KMS-11 (cell line): ENCODE measurements at regions not wholly inside any gene's neighbourhood (a gene's known extent, or its start where the extent isn't known, plus 50 kb on each side); places are given as distances from the start of the nearest gene placed in this dataset.

ENCODE experiments used
- H2AFZ ChIP-seq: fragments of 200-600 bp; sonication (generic); 2 replicates; pipeline ENCODE4 v1.6.1; 2016; ENCODE audit warnings: antibody characterized with exemption, mixed run types, low read depth
- H3K27ac ChIP-seq: fragments of 200-600 bp; sonication (generic); 2 replicates; pipeline ENCODE4 v1.6.1; 2016; ENCODE audit warnings: mild to moderate bottlenecking, mixed run types
- H3K27me3 ChIP-seq: fragments of 200-600 bp; sonication (generic); 2 replicates; pipeline ENCODE4 v1.6.1; 2017; ENCODE audit warnings: mild to moderate bottlenecking, low read depth, mixed run types, moderate library complexity; ENCODE audit not compliant: insufficient read depth
- H3K36me3 ChIP-seq: fragments of 200-600 bp; sonication (generic); 2 replicates; pipeline ENCODE4 v1.6.1; 2017; ENCODE audit warnings: mild to moderate bottlenecking, mixed run types; ENCODE audit not compliant: insufficient read depth
- H3K4me1 ChIP-seq: fragments of 200-600 bp; sonication (generic); 2 replicates; pipeline ENCODE4 v1.6.1; 2016; ENCODE audit warnings: mild to moderate bottlenecking, low read depth, mixed run types; ENCODE audit not compliant: poor library complexity, severe bottlenecking
- H3K4me2 ChIP-seq: fragments of 200-600 bp; sonication (generic); 2 replicates; pipeline ENCODE4 v1.7.0; 2016; ENCODE audit warnings: mild to moderate bottlenecking, mixed run types
- H3K4me3 ChIP-seq: fragments of 200-600 bp; sonication (generic); IDR thresholded peaks from 2 replicates; pipeline ENCODE4 v1.6.1; 2017; ENCODE audit warnings: low read depth, low read length, mixed read lengths; ENCODE audit not compliant: insufficient read depth
- H3K79me2 ChIP-seq: fragments of 200-600 bp; sonication (generic); 2 replicates; pipeline ENCODE4 v1.6.1; 2016; ENCODE audit warnings: low read depth, mixed run types; ENCODE audit not compliant: insufficient read depth
- H3K9ac ChIP-seq: fragments of 200-600 bp; sonication (generic); 2 replicates; pipeline ENCODE4 v1.6.1; 2016; ENCODE audit warnings: mild to moderate bottlenecking, mixed run types
- H4K20me1 ChIP-seq: fragments of 200-600 bp; sonication (generic); 2 replicates; pipeline ENCODE4 v1.6.1; 2016; ENCODE audit warnings: mild to moderate bottlenecking, mixed run types; ENCODE audit not compliant: insufficient read depth
- TF ChIP-seq, protein P1 (sequence below): fragments of 200-600 bp; sonication (generic); conservative IDR thresholded peaks from 2 replicates; pipeline ENCODE4 v1.6.1; 2017; ENCODE audit warnings: low read depth, mild to moderate bottlenecking, antibody characterized with exemption, low read length, moderate library complexity, mixed read lengths

DNA sequence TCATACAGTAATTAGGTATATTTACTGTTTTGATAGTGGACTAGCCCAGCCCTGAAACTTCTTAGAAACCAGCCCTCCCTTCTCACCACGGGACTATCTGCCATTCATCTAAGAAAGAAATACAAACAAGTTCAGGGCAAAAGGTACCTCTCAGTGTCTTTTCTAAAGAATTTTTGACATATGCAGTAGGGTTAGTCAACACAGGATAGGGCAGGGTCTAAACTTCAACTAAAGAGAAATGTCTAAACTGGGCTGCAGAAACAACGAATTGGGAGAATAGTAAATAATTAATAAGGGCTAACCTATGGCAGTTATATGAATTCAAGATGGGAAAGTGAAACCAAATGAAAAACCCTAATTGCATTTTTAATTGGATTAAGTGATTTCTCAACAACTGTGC is 496.6 kb downstream of the INHBA start:
- Histone ChIP-seq H4K20me1 (no peaks in the 10 kb centered on the region; the same call in 1 of the 2 replicates), H3K4me1 (peaks cover 59% of the 10 kb centered on the region), H2AFZ (peak overlapping the region; percentile 50), H3K4me3 (no peak overlapping the region), H3K79me2 (no peaks in the 10 kb centered on the region), H3K27me3 (no peaks in the 10 kb centered on the region), H3K4me2 (peak overlapping the region; percentile 94), H3K36me3 (no peaks in the 10 kb centered on the region), H3K9ac (peak overlapping the region; percentile 45; the same call in 1 of the 2 replicates), H3K27ac (peak overlapping the region; percentile 91)
- TF ChIP-seq, protein P1, sequence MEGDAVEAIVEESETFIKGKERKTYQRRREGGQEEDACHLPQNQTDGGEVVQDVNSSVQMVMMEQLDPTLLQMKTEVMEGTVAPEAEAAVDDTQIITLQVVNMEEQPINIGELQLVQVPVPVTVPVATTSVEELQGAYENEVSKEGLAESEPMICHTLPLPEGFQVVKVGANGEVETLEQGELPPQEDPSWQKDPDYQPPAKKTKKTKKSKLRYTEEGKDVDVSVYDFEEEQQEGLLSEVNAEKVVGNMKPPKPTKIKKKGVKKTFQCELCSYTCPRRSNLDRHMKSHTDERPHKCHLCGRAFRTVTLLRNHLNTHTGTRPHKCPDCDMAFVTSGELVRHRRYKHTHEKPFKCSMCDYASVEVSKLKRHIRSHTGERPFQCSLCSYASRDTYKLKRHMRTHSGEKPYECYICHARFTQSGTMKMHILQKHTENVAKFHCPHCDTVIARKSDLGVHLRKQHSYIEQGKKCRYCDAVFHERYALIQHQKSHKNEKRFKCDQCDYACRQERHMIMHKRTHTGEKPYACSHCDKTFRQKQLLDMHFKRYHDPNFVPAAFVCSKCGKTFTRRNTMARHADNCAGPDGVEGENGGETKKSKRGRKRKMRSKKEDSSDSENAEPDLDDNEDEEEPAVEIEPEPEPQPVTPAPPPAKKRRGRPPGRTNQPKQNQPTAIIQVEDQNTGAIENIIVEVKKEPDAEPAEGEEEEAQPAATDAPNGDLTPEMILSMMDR: no peak

DNA sequence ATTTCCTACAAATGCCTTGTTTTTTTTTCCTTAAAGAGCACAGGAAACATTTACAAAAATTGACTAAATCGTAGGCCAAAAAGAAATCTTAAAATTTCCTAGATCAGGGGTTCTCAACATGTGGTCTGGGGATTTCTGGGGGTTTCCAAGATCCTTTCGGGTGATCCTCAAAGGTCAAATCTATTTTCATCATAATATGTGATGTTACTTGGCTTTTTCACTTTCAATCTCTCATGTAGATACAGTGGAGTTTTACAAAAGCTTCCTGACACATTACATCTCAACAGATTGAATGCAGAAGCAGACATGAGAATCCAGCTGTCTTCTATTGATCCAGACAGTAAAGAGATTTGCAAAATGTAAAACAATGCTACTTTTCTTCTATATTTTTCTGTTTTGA is 497.3 kb downstream of the INHBA start:
- no peaks in the 10 kb centered on the region for H3K27me3 ChIP-seq
- H3K79me2 ChIP-seq: no peaks in the 10 kb centered on the region
- H3K36me3 ChIP-seq: no peaks in the 10 kb centered on the region
- peak overlapping the region; percentile 94 for H3K4me2 ChIP-seq
- H4K20me1 ChIP-seq: no peaks in the 10 kb centered on the region; the same call in 1 of the 2 replicates
- peak overlapping the region; percentile 45; the same call in 1 of the 2 replicates for H3K9ac ChIP-seq
- TF ChIP-seq, protein P1: no peak
- H2AFZ ChIP-seq: no peak overlapping the region; the same call in 1 of the 2 replicates
- peaks cover 59% of the 10 kb centered on the region for H3K4me1 ChIP-seq
- peak overlapping the region; percentile 91 for H3K27ac ChIP-seq
- no peak overlapping the region for H3K4me3 ChIP-seq

DNA sequence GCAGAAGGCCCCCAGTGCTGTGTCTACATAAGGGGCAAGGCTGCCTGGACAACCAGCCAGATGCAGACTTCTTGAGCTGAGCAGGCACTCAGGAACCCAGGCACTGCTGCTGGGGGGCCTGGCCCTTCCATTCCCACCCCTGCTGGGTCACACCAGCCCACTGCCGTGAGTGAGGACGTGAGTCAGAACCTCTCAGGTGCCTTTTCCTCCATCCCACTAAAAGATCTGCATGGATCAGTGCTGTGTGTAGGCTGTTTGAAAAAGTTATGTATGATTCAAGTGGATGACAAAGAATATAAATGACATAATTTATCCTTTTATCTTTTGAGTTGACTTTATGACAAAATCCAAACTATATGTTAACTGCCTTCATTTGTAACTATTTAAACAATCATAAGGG is 499.3 kb downstream of the INHBA start:
- Histone ChIP-seq H3K4me1 (peaks cover 49% of the 10 kb centered on the region), H3K36me3 (no peaks in the 10 kb centered on the region), H3K9ac (no peak overlapping the region), H2AFZ (no peak overlapping the region), H3K27me3 (no peaks in the 10 kb centered on the region), H3K4me2 (no peak overlapping the region), H3K79me2 (no peaks in the 10 kb centered on the region), H3K27ac (no peak overlapping the region), H3K4me3 (no peak overlapping the region), H4K20me1 (no peaks in the 10 kb centered on the region; the same call in 1 of the 2 replicates)
- TF ChIP-seq, protein P1: no peak

DNA sequence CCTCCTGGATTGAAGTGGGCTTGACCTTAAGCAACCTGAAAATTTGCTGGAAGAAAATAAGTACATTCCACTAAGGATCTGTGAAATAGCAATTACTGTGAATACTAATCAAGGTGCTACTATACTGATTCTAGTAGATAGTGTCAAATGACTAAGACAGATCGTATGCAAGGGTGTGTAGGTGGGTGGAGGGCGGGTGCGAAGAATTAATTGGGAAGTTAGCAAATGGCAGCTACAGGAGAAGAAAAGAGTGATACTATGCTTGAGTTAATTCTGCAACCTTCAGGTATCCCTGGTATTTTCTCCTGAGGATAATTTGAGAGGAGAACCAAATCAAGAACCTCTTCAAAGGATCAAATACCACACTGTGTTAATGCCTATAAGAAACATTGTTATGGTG is 501.9 kb downstream of the INHBA start:
- H3K4me1 ChIP-seq: peaks cover 24% of the 10 kb centered on the region
- no peak overlapping the region for H3K4me3 ChIP-seq

More for the DNA sequence above, 501.9 kb downstream of the INHBA start:
- Histone ChIP-seq H3K36me3 (no peaks in the 10 kb centered on the region), H3K27ac (no peak overlapping the region), H3K79me2 (no peaks in the 10 kb centered on the region), H4K20me1 (no peaks in the 10 kb centered on the region; the same call in 1 of the 2 replicates), H3K27me3 (no peaks in the 10 kb centered on the region), H3K9ac (no peak overlapping the region), H3K4me2 (no peak overlapping the region), H2AFZ (no peak overlapping the region)
- TF ChIP-seq, protein P1: no peak
